ENCODE measurements at regions not wholly inside any gene's neighbourhood (a gene's known extent, or its start where the extent isn't known, plus 50 kb on each side); places are given as distances from the start of the nearest gene placed in this dataset.

DNA sequence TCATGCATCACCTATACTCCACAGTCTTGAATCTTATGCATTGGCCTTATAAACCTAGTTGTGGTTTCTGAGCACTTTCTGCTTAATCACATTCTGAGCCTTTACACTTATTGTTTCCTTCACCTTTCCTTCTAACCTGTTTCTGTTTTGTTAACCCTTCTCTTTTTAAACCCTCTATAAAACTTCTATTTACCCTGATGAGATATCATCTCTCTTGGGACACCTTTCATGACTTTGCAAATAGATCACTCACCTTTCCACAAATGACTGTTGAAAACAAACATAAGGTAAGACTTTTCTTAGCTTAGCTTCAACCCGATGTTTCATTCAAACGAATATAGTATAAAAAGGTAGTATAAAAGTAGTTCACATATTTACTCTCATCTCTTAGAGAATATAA lies 483.6 kb downstream of the FAM181B start:
- TF ChIP-seq, protein P1, sequence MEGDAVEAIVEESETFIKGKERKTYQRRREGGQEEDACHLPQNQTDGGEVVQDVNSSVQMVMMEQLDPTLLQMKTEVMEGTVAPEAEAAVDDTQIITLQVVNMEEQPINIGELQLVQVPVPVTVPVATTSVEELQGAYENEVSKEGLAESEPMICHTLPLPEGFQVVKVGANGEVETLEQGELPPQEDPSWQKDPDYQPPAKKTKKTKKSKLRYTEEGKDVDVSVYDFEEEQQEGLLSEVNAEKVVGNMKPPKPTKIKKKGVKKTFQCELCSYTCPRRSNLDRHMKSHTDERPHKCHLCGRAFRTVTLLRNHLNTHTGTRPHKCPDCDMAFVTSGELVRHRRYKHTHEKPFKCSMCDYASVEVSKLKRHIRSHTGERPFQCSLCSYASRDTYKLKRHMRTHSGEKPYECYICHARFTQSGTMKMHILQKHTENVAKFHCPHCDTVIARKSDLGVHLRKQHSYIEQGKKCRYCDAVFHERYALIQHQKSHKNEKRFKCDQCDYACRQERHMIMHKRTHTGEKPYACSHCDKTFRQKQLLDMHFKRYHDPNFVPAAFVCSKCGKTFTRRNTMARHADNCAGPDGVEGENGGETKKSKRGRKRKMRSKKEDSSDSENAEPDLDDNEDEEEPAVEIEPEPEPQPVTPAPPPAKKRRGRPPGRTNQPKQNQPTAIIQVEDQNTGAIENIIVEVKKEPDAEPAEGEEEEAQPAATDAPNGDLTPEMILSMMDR (IDR thresholded peaks at IDR 0.05): no peak
- no peak for TF ChIP-seq POLR2A (IDR thresholded peaks at IDR 0.05)
